Panc1 (cell line): ENCODE measurements at regions not wholly inside any gene's neighbourhood (a gene's known extent, or its start where the extent isn't known, plus 50 kb on each side); places are given as distances from the start of the nearest gene placed in this dataset.

Experiments
- ATAC-seq: fragments of 200-7000 bp; cut with Tn5 transposase; 2 replicates; pipeline ENCODE4 v1.9.1; 2020; ENCODE audit warnings: mild to moderate bottlenecking, moderate library complexity
- BruUV-seq: library from RNA; stranded (reverse); fragments of 400-500 nt; replicated peaks from 2 replicates; lab custom pipeline; 2021; lab: Mats Ljungman, UMichigan
- CTCF ChIA-PET: fragments of 300-600 bp; sonication (Branson Sonifier 250); formaldehyde crosslinking; loops from one replicate; lab custom pipeline; 2022; ENCODE audit warnings: antibody characterized with exemption; lab: Charles Lee
- POLR2A ChIA-PET: fragments of 300-600 bp; sonication (Branson Sonifier 250); formaldehyde crosslinking; loops from one replicate; lab custom pipeline; 2022; ENCODE audit warnings: antibody characterized with exemption; lab: Charles Lee
- DNase-seq: peaks from one replicate; pipeline ENCODE4 v3.0.0-alpha.2; 2010; ENCODE audit warnings: low read depth, low spot score
- H3K27ac ChIP-seq: 2 replicates; pipeline ENCODE4 v1.5.1; 2011; ENCODE audit warnings: mild to moderate bottlenecking, low read length, inconsistent platforms
- H3K27me3 ChIP-seq: fragments of 200-500 bp; sonication (Bioruptor generic); 2 replicates; pipeline ENCODE4 v1.6.0; 2014; ENCODE audit warnings: low read length, inconsistent platforms; ENCODE audit not compliant: control insufficient read depth, insufficient read depth
- H3K36me3 ChIP-seq: fragments of 200-500 bp; sonication (Bioruptor generic); 2 replicates; pipeline ENCODE4 v1.5.1; 2014; ENCODE audit warnings: inconsistent platforms, mild to moderate bottlenecking, low read length, moderate library complexity; ENCODE audit not compliant: control insufficient read depth, insufficient read depth
- H3K4me1 ChIP-seq: 2 replicates; pipeline ENCODE4 v1.5.1; 2011; ENCODE audit warnings: inconsistent platforms, mild to moderate bottlenecking, low read length, moderate library complexity; ENCODE audit not compliant: control insufficient read depth, insufficient read depth
- H3K4me3 ChIP-seq, 2 experiments: 2 replicates each; pipeline ENCODE4 v1.5.1; 2011 to 2012; ENCODE audit warnings: low read depth in 2 of 2, low read length in 2 of 2, mild to moderate bottlenecking in 2 of 2, inconsistent platforms in 1 of 2, moderate library complexity in 1 of 2
- H3K9me3 ChIP-seq: fragments of 200-500 bp; sonication (Bioruptor generic); 2 replicates; pipeline ENCODE4 v1.5.1; 2014; ENCODE audit warnings: low read depth, mild to moderate bottlenecking, inconsistent platforms, low read length, moderate library complexity; ENCODE audit not compliant: control insufficient read depth, insufficient read depth
- CTCF ChIP-seq: fragments of 450-650 bp; IDR thresholded peaks from 2 replicates; pipeline ENCODE4 v1.5.1; 2017; ENCODE audit warnings: mild to moderate bottlenecking
- POLR2AphosphoS5 ChIP-seq: IDR thresholded peaks from 2 replicates; pipeline ENCODE4 v1.6.1; 2012; ENCODE audit warnings: mild to moderate bottlenecking, low read depth, low read length, moderate library complexity
- REST ChIP-seq, 2 experiments: IDR thresholded peaks; 2 replicates each; pipeline ENCODE4 v1.6.1; 2011 to 2012; ENCODE audit warnings: low read depth in 2 of 2, control low read depth in 1 of 2, low read length in 1 of 2, mild to moderate bottlenecking in 1 of 2, moderate library complexity in 1 of 2; ENCODE audit not compliant: insufficient read depth in 1 of 2
- SIN3A ChIP-seq: IDR thresholded peaks from 2 replicates; pipeline ENCODE4 v1.6.1; 2012; ENCODE audit warnings: low read depth, mild to moderate bottlenecking, low read length, moderate library complexity, borderline replicate concordance; ENCODE audit not compliant: insufficient read depth
- TCF7L2 ChIP-seq: IDR thresholded peaks from 2 replicates; pipeline ENCODE4 v1.6.1; 2011; ENCODE audit warnings: mild to moderate bottlenecking, low read depth, low read length, inconsistent platforms
- in situ Hi-C: cut with HindIII; loops from 2 replicates; pipeline ENCODE4 v1.10.0; 2016; ENCODE audit warnings: low sequenced_read_pairs, low pct_unique_long_range_greater_than_20kb
- intact Hi-C: fragments of 100-400 bp; cut with micrococcal nuclease; formaldehyde crosslinking; loops from one replicate; pipeline ENCODE4 v1.10.0; 2022; ENCODE audit not compliant: unreplicated experiment

GRCh38 chr17:5693821-5694220 is 109.5 kb upstream of the NLRP1 start:
- POLR2A ChIA-PET, result no interaction called here
- no peak for DNase-seq
- in situ Hi-C loops (no loop called here), intact Hi-C loops (no loop called here)
- no peak for ATAC-seq
- H3K36me3 ChIP-seq, result no peaks in the 10 kb centered on the region
- no peak overlapping the region for H3K27ac ChIP-seq
- CTCF ChIA-PET, result no interaction called here
- no peaks in the 10 kb centered on the region for H3K27me3 ChIP-seq
- no peaks in the 10 kb centered on the region for H3K9me3 ChIP-seq
- no peaks in the 10 kb centered on the region for H3K4me1 ChIP-seq
- no peak overlapping the region for H3K4me3 ChIP-seq
- no peak for TF ChIP-seq CTCF
- TF ChIP-seq SIN3A, result no peak
- no peak for TF ChIP-seq POLR2AphosphoS5
- TF ChIP-seq REST (IDR thresholded peaks at IDR 0.05; ENCODE audit: insufficient read depth in 1 of 2, low read depth in 2 of 2, low read length in 1 of 2), result no peak
- no peak for TF ChIP-seq TCF7L2
- no TSS peak for BruUV-seq

- H3K9me3 ChIP-seq, result no peaks in the 10 kb centered on the region
- BruUV-seq, result no TSS peak
- no peak for ATAC-seq
- in situ Hi-C loops (no loop called here), intact Hi-C loops (no loop called here)
- no peak overlapping the region for H3K27ac ChIP-seq
- TF ChIP-seq REST (IDR thresholded peaks at IDR 0.05; ENCODE audit: insufficient read depth in 1 of 2, low read depth in 2 of 2, low read length in 1 of 2), result no peak
- no peak for TF ChIP-seq POLR2AphosphoS5
- TF ChIP-seq TCF7L2, result no peak
- TF ChIP-seq SIN3A, result no peak
- H3K36me3 ChIP-seq, result no peaks in the 10 kb centered on the region
- H3K27me3 ChIP-seq, result no peaks in the 10 kb centered on the region
- H3K4me3 ChIP-seq, result no peak overlapping the region
- ChIA-PET CTCF (no interaction called here), POLR2A (no interaction called here)
- no peak for DNase-seq
- no peaks in the 10 kb centered on the region for H3K4me1 ChIP-seq
Observed at GRCh38 chr17:5694551-5694950, 110.2 kb upstream of the NLRP1 start.
